GM12864 (cell line): ENCODE measurements at regions not wholly inside any gene's neighbourhood (a gene's known extent, or its start where the extent isn't known, plus 50 kb on each side); places are given as distances from the start of the nearest gene placed in this dataset.

Source experiments
- DNase-seq: peaks from one replicate; pipeline ENCODE4 v3.0.0-alpha.2; 2011; ENCODE audit warnings: low read depth
- H3K4me3 ChIP-seq: 2 replicates; pipeline ENCODE4 v1.5.1; 2011; ENCODE audit warnings: mild to moderate bottlenecking, low read depth, low read length, control low read depth
- TF ChIP-seq, protein P1 (sequence below): IDR thresholded peaks from 2 replicates; pipeline ENCODE4 v1.5.1; 2011; ENCODE audit warnings: low read depth, mild to moderate bottlenecking, moderate library complexity, low read length, control low read depth, inconsistent platforms; ENCODE audit errors: missing control alignments

DNA sequence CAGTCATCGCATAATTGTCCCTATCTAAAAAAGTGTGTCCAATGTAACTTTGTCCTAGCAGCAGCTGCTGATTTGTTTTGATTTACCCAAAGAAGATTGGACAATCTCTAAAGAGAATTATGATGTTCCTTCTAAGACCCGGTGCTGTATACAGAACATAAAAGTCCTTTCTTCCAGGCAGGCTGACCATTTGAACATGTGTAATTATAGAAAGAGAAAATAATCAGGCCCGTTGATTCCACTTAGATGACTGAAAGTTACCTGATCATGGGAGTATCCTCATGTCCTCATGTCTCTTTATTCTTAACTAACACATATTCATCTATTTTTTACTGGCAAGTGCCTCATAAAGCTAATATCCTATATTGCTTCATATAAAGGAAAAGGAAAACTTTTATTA is 164.1 kb upstream of the MRPS30 start:
- no peak for DNase-seq
- TF ChIP-seq, protein P1, sequence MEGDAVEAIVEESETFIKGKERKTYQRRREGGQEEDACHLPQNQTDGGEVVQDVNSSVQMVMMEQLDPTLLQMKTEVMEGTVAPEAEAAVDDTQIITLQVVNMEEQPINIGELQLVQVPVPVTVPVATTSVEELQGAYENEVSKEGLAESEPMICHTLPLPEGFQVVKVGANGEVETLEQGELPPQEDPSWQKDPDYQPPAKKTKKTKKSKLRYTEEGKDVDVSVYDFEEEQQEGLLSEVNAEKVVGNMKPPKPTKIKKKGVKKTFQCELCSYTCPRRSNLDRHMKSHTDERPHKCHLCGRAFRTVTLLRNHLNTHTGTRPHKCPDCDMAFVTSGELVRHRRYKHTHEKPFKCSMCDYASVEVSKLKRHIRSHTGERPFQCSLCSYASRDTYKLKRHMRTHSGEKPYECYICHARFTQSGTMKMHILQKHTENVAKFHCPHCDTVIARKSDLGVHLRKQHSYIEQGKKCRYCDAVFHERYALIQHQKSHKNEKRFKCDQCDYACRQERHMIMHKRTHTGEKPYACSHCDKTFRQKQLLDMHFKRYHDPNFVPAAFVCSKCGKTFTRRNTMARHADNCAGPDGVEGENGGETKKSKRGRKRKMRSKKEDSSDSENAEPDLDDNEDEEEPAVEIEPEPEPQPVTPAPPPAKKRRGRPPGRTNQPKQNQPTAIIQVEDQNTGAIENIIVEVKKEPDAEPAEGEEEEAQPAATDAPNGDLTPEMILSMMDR = no peak
- H3K4me3 ChIP-seq = no peak overlapping the region

DNA sequence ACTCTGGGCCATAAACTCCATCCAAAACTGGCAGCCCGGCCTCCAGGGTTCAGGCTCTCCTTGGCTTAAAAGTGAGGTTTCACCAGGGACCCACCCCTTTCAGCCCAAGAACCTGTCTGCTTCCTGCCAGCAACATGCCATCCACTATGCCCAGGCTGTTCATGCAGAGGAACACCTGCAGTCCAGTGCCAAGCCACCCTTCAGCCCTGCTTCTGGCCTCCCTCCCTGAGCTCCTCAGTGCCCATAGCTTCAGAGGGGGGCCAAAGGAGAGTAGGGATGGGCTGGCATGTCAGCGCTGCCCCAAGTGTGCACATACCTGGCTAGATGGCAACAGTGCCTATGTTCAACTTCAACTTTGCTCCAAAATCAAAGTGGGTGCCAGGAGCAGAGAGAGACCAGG is 166.9 kb upstream of the MRPS30 start:
- H3K4me3 ChIP-seq = no peak overlapping the region
- TF ChIP-seq, protein P1 = no peak
- no peak for DNase-seq

DNA sequence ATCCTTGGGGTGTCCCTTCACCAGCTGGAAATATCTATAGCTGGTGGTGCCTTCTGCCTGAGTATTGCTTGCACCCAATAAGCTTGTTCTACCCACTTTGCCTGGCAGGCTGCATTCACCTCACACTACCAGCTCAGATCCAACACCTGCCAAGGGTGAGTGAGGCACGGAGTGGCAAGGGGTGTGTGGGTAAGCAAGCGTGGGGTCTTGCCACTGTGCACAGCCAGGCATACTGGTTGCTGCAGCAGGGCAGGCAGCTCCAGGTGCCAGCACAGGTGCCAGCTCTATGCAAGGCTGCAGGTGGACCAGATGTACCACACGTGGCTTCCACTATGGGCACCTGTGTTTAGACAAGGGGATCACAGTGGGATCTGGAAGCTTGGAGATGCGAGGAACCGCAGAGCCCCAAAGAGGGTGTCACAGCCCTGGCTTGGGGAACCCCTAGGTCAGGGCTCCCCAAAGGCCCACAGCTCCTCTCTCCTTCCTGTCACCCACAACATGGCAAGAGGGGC is 167.7 kb upstream of the MRPS30 start:
- TF ChIP-seq, protein P1 = no peak
- DNase-seq = no peak
- H3K4me3 ChIP-seq = no peak overlapping the region

DNA sequence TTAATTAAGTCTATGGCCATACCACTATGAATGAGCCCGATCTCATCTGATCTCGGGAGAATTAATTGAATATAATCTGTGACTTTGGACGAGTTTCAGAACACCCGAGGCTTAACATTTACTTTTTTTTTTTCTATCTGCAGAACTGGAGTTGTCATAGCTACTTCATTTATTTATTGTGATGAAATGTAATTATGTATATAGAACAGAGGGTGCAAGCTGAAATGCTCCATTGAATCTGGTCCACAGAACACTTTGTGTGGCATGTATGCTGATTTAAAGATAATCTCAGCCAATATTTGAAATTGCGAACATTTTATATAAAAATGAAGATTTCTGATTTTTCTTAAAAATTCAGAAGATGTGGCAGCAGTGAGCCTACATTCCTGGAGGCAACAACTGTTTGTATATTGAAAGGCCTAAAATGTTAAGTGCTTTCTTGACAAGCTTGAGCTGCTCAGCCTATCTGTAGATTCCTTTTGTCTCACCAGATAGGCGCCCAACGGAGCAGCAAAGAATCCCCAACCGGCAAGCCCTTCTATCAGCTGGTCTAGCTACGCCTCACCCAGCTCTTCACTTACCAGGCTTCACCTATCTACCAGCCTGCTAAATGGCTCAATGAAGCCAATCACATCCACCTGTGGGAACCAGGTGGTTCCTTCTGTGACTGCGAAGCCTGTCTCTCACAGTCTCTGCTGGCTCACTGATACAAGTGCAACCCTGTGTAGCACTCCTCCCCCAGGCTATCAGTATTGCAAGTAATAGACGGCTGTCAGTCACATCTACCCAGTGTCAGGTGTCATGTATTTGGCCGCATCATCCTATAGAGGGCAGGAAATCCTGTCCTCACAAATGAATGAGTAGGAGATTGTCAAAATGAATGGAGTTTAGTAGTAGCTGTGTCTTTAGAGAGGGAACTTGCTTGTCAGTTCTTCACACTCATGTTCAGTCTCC is 170.6 kb upstream of the MRPS30 start:
- TF ChIP-seq, protein P1 = no peak
- no peak for DNase-seq
- H3K4me3 ChIP-seq = no peak overlapping the region

DNA sequence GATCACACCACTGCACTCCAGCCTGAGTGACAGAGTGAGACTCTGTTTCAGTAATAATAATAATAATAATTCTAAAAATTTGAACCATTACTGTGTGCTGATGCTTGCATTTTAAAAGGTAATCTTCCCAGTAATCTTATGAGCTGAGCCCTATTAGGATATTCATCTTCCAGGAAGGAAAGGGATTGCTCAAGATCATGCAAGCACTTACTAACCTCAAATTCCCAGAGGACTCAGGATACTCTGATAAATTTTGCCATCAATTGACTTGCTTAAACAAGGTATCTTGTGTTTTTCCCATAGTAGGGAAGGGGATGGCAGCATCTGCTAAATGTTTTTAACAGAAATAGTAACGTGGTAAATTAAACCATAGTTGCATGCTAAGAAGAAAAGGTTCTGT is 176.4 kb upstream of the MRPS30 start:
- DNase-seq = no peak
- H3K4me3 ChIP-seq = no peak overlapping the region
- TF ChIP-seq, protein P1 = no peak

DNA sequence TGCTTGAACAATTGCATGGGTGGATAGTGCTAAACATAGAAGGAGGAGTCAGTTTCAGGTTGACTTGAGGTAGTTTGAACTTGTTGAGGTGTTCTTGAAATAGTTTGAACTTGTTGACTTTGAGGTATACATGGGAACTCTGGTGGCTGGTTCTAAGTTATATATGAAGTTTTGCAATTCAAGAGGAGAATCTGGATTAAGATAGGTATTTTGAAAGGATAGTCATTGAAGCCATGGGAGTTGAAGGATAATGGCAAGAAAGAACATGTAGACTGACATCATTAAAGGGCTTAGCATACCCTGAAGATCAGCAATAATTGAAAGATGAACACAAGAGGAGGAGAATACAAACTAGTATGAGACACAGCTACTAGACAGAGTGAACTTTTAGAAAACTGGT is 181.9 kb upstream of the MRPS30 start:
- DNase-seq = no peak
- no peak overlapping the region for H3K4me3 ChIP-seq
- TF ChIP-seq, protein P1 = no peak
